ENCODE measurements at regions not wholly inside any gene's neighbourhood (a gene's known extent, or its start where the extent isn't known, plus 50 kb on each side); places are given as distances from the start of the nearest gene placed in this dataset.

- peak; percentile 55 to 60 for DNase-seq
Observed at GRCh38 chr1:76764638-76765454, 102.4 kb upstream of the ST6GALNAC5 start.

- DNase-seq = no peak
Observed at GRCh38 chr1:76766381-76766780, 100.9 kb upstream of the ST6GALNAC5 start.

- no peak for DNase-seq
Observed at GRCh38 chr1:76769911-76770310, 97.4 kb upstream of the ST6GALNAC5 start.

GRCh38 chr1:76770979-76771378 is 96.3 kb upstream of the ST6GALNAC5 start:
- DNase-seq = no peak

GRCh38 chr1:76781447-76781846 is 85.8 kb upstream of the ST6GALNAC5 start:
- no peak for DNase-seq

GRCh38 chr1:76782809-76783208 is 84.5 kb upstream of the ST6GALNAC5 start:
- DNase-seq = peak in 1 of 2 donors; percentile 45

- DNase-seq = no peak
Observed at GRCh38 chr1:76784502-76784901, 82.8 kb upstream of the ST6GALNAC5 start.

GRCh38 chr1:76786222-76786621 is 81.1 kb upstream of the ST6GALNAC5 start:
- DNase-seq = peak; percentile 29 to 39

GRCh38 chr1:76793594-76793993 is 73.7 kb upstream of the ST6GALNAC5 start:
- no peak for DNase-seq

GRCh38 chr1:76799700-76800099 is 67.6 kb upstream of the ST6GALNAC5 start:
- DNase-seq = no peak

GRCh38 chr1:76802094-76802493 is 65.2 kb upstream of the ST6GALNAC5 start:
- DNase-seq = no peak

GRCh38 chr1:76807543-76808260 is 59.6 kb upstream of the ST6GALNAC5 start:
- no peak for DNase-seq

Measured in right lung (tissue), 2 donors.